Panc1 (cell line): ENCODE measurements at regions not wholly inside any gene's neighbourhood (a gene's known extent, or its start where the extent isn't known, plus 50 kb on each side); places are given as distances from the start of the nearest gene placed in this dataset.

Experiments
- ATAC-seq: fragments of 200-7000 bp; cut with Tn5 transposase; 2 replicates; pipeline ENCODE4 v1.9.1; 2020; ENCODE audit warnings: mild to moderate bottlenecking, moderate library complexity
- BruUV-seq: library from RNA; stranded (reverse); fragments of 400-500 nt; replicated peaks from 2 replicates; lab custom pipeline; 2021; lab: Mats Ljungman, UMichigan
- CTCF ChIA-PET: fragments of 300-600 bp; sonication (Branson Sonifier 250); formaldehyde crosslinking; loops from one replicate; lab custom pipeline; 2022; ENCODE audit warnings: antibody characterized with exemption; lab: Charles Lee
- POLR2A ChIA-PET: fragments of 300-600 bp; sonication (Branson Sonifier 250); formaldehyde crosslinking; loops from one replicate; lab custom pipeline; 2022; ENCODE audit warnings: antibody characterized with exemption; lab: Charles Lee
- DNase-seq: peaks from one replicate; pipeline ENCODE4 v3.0.0-alpha.2; 2010; ENCODE audit warnings: low read depth, low spot score
- H3K27ac ChIP-seq: 2 replicates; pipeline ENCODE4 v1.5.1; 2011; ENCODE audit warnings: mild to moderate bottlenecking, low read length, inconsistent platforms
- H3K27me3 ChIP-seq: fragments of 200-500 bp; sonication (Bioruptor generic); 2 replicates; pipeline ENCODE4 v1.6.0; 2014; ENCODE audit warnings: low read length, inconsistent platforms; ENCODE audit not compliant: control insufficient read depth, insufficient read depth
- H3K36me3 ChIP-seq: fragments of 200-500 bp; sonication (Bioruptor generic); 2 replicates; pipeline ENCODE4 v1.5.1; 2014; ENCODE audit warnings: inconsistent platforms, mild to moderate bottlenecking, low read length, moderate library complexity; ENCODE audit not compliant: control insufficient read depth, insufficient read depth
- H3K4me1 ChIP-seq: 2 replicates; pipeline ENCODE4 v1.5.1; 2011; ENCODE audit warnings: inconsistent platforms, mild to moderate bottlenecking, low read length, moderate library complexity; ENCODE audit not compliant: control insufficient read depth, insufficient read depth
- H3K4me3 ChIP-seq, 2 experiments: 2 replicates each; pipeline ENCODE4 v1.5.1; 2011 to 2012; ENCODE audit warnings: low read depth in 2 of 2, low read length in 2 of 2, mild to moderate bottlenecking in 2 of 2, inconsistent platforms in 1 of 2, moderate library complexity in 1 of 2
- H3K9me3 ChIP-seq: fragments of 200-500 bp; sonication (Bioruptor generic); 2 replicates; pipeline ENCODE4 v1.5.1; 2014; ENCODE audit warnings: low read depth, mild to moderate bottlenecking, inconsistent platforms, low read length, moderate library complexity; ENCODE audit not compliant: control insufficient read depth, insufficient read depth
- CTCF ChIP-seq: fragments of 450-650 bp; IDR thresholded peaks from 2 replicates; pipeline ENCODE4 v1.5.1; 2017; ENCODE audit warnings: mild to moderate bottlenecking
- POLR2AphosphoS5 ChIP-seq: IDR thresholded peaks from 2 replicates; pipeline ENCODE4 v1.6.1; 2012; ENCODE audit warnings: mild to moderate bottlenecking, low read depth, low read length, moderate library complexity
- REST ChIP-seq, 2 experiments: IDR thresholded peaks; 2 replicates each; pipeline ENCODE4 v1.6.1; 2011 to 2012; ENCODE audit warnings: low read depth in 2 of 2, control low read depth in 1 of 2, low read length in 1 of 2, mild to moderate bottlenecking in 1 of 2, moderate library complexity in 1 of 2; ENCODE audit not compliant: insufficient read depth in 1 of 2
- SIN3A ChIP-seq: IDR thresholded peaks from 2 replicates; pipeline ENCODE4 v1.6.1; 2012; ENCODE audit warnings: low read depth, mild to moderate bottlenecking, low read length, moderate library complexity, borderline replicate concordance; ENCODE audit not compliant: insufficient read depth
- TCF7L2 ChIP-seq: IDR thresholded peaks from 2 replicates; pipeline ENCODE4 v1.6.1; 2011; ENCODE audit warnings: mild to moderate bottlenecking, low read depth, low read length, inconsistent platforms
- in situ Hi-C: cut with HindIII; loops from 2 replicates; pipeline ENCODE4 v1.10.0; 2016; ENCODE audit warnings: low sequenced_read_pairs, low pct_unique_long_range_greater_than_20kb
- intact Hi-C: fragments of 100-400 bp; cut with micrococcal nuclease; formaldehyde crosslinking; loops from one replicate; pipeline ENCODE4 v1.10.0; 2022; ENCODE audit not compliant: unreplicated experiment

GRCh38 chr13:106919638-106920037 is 351.7 kb upstream of the ARGLU1 start:
- Histone ChIP-seq H3K4me3 (no peak overlapping the region), H3K4me1 (no peaks in the 10 kb centered on the region), H3K36me3 (no peaks in the 10 kb centered on the region), H3K9me3 (no peaks in the 10 kb centered on the region), H3K27me3 (no peaks in the 10 kb centered on the region), H3K27ac (no peak overlapping the region)
- ATAC-seq (no peak), DNase-seq (no peak)
- ChIA-PET POLR2A (no interaction called here), CTCF (no interaction called here)
- in situ Hi-C loops (no loop called here), intact Hi-C loops (loop anchor here (5.0 kb wide), 2 partner anchors 203 to 352 kb away; partner anchors contain the start of gene ARGLU1)
- BruUV-seq: no TSS peak
- TF ChIP-seq REST (IDR thresholded peaks at IDR 0.05; ENCODE audit: insufficient read depth in 1 of 2, low read depth in 2 of 2, low read length in 1 of 2) (no peak), CTCF (no peak), TCF7L2 (no peak), SIN3A (no peak), POLR2AphosphoS5 (no peak)

- no peak overlapping the region for H3K27ac ChIP-seq
- no peaks in the 10 kb centered on the region for H3K4me1 ChIP-seq
- H3K4me3 ChIP-seq: no peak overlapping the region
- POLR2A ChIA-PET: no interaction called here
- CTCF ChIA-PET: no interaction called here
- intact Hi-C loops: loop anchor here (5.0 kb wide), 1 partner anchor 352 kb away; the partner anchor contains the start of gene ARGLU1
- TF ChIP-seq SIN3A (no peak), CTCF (no peak), REST (IDR thresholded peaks at IDR 0.05; ENCODE audit: insufficient read depth in 1 of 2, low read depth in 2 of 2, low read length in 1 of 2) (no peak), TCF7L2 (no peak), POLR2AphosphoS5 (no peak)
- no peaks in the 10 kb centered on the region for H3K9me3 ChIP-seq
- no TSS peak for BruUV-seq
- in situ Hi-C loops: no loop called here
- ATAC-seq (no peak), DNase-seq (no peak)
- H3K27me3 ChIP-seq: no peaks in the 10 kb centered on the region
- H3K36me3 ChIP-seq: no peaks in the 10 kb centered on the region
Observed at GRCh38 chr13:106919133-106919532, 351.2 kb upstream of the ARGLU1 start.
